Umbilical cord (tissue), 1 donor: ENCODE measurements at regions not wholly inside any gene's neighbourhood (a gene's known extent, or its start where the extent isn't known, plus 50 kb on each side); places are given as distances from the start of the nearest gene placed in this dataset.

ENCODE experiments used
- DNase-seq: peaks from one replicate; pipeline ENCODE4 v3.0.0-alpha.2; 2015; ENCODE audit warnings: low spot score

- no peak for DNase-seq
These were observed 484.3 kb upstream of the LRATD1 start for GRCh38 chr2:14148216-14148615.

GRCh38 chr2:14157816-14158215 is 474.7 kb upstream of the LRATD1 start:
- no peak for DNase-seq

GRCh38 chr2:14180333-14180732 is 452.2 kb upstream of the LRATD1 start:
- no peak for DNase-seq

GRCh38 chr2:14182227-14182946 is 450.1 kb upstream of the LRATD1 start:
- no peak for DNase-seq

GRCh38 chr2:14185906-14186305 is 446.6 kb upstream of the LRATD1 start:
- DNase-seq: no peak

- peak; percentile 51 for DNase-seq
These were observed 444.1 kb upstream of the LRATD1 start for GRCh38 chr2:14188446-14188845.

- DNase-seq: peak; percentile 28
These were observed 442.6 kb upstream of the LRATD1 start for GRCh38 chr2:14189929-14190328.

GRCh38 chr2:14194233-14194632 is 438.3 kb upstream of the LRATD1 start:
- no peak for DNase-seq

- DNase-seq: no peak
These were observed 435.2 kb upstream of the LRATD1 start for GRCh38 chr2:14197293-14197692.

- no peak for DNase-seq
These were observed 433.5 kb upstream of the LRATD1 start for GRCh38 chr2:14199040-14199439.

- DNase-seq: no peak
These were observed 413.2 kb upstream of the LRATD1 start for GRCh38 chr2:14219306-14219705.

GRCh38 chr2:14220101-14220500 is 412.4 kb upstream of the LRATD1 start:
- DNase-seq: no peak

- DNase-seq: no peak
These were observed 411.1 kb upstream of the LRATD1 start for GRCh38 chr2:14221466-14221865.

GRCh38 chr2:14223576-14223975 is 408.9 kb upstream of the LRATD1 start:
- DNase-seq: no peak

GRCh38 chr2:14231391-14231898 is 401.1 kb upstream of the LRATD1 start:
- DNase-seq: no peak

- DNase-seq: no peak
These were observed 400.3 kb upstream of the LRATD1 start for GRCh38 chr2:14232217-14232616.

GRCh38 chr2:14234911-14235310 is 397.6 kb upstream of the LRATD1 start:
- DNase-seq: no peak

GRCh38 chr2:14235667-14236066 is 396.9 kb upstream of the LRATD1 start:
- DNase-seq: no peak

GRCh38 chr2:14237902-14238301 is 394.6 kb upstream of the LRATD1 start:
- no peak for DNase-seq

- no peak for DNase-seq
These were observed 392.9 kb upstream of the LRATD1 start for GRCh38 chr2:14239605-14240004.

- DNase-seq: no peak
These were observed 391.6 kb upstream of the LRATD1 start for GRCh38 chr2:14240868-14241267.

GRCh38 chr2:14245901-14246300 is 386.6 kb upstream of the LRATD1 start:
- DNase-seq: no peak

- DNase-seq: no peak
These were observed 377.2 kb upstream of the LRATD1 start for GRCh38 chr2:14255135-14255820.
